ENCODE measurements at regions not wholly inside any gene's neighbourhood (a gene's known extent, or its start where the extent isn't known, plus 50 kb on each side); places are given as distances from the start of the nearest gene placed in this dataset.

DNA sequence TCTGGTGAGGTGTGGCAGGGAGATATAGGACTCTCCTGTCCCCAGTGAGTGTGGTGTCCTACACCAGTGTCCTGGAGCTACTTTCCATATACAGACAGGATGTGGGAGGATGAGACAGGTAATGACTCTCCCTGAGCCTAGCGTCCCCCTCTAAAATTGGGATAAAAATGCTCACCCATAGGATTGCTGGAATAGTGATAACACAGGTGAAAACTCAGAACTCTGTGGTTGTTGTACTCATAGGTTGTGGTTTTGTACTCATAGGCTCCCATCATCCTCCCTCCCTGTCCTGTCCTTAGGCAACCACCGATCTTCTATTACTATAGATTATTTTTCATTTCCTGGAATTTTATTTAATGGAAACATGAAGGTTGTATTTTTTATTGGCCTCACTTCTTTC is 60.7 kb upstream of the NXF3 start:
- POLR2A ChIA-PET: no interaction called here
- no peaks in the 10 kb centered on the region for H3K9me3 Mint-ChIP-seq
- peaks cover 18% of the 10 kb centered on the region for H3K4me1 Mint-ChIP-seq
- no peaks in the 10 kb centered on the region; the same call in 1 of the 2 replicates for H3K27me3 Mint-ChIP-seq (ENCODE audit: low read depth)
- ATAC-seq (no peak), DNase-seq (ENCODE audit: low spot score) (no peak)
- no peak overlapping the region for H3K27ac Mint-ChIP-seq
- TF ChIP-seq USF2 (CRISPR knock-in tag; IDR thresholded peaks at IDR 0.05): no peak
- no peak for TF ChIP-seq ZNF671 (CRISPR knock-in tag; IDR thresholded peaks at IDR 0.05)
- no peak for TF ChIP-seq NFATC4 (CRISPR knock-in tag; IDR thresholded peaks at IDR 0.05)
- no peak for TF ChIP-seq MXD4 (CRISPR knock-in tag; IDR thresholded peaks at IDR 0.05; ENCODE audit: borderline replicate concordance)
- TF ChIP-seq NFE2L1 (CRISPR knock-in tag; IDR thresholded peaks at IDR 0.05): no peak
- no peak for TF ChIP-seq MYBL2 (CRISPR knock-in tag; IDR thresholded peaks at IDR 0.05)
- no peak for TF ChIP-seq EMX1 (CRISPR knock-in tag; IDR thresholded peaks at IDR 0.05)
- no peak for TF ChIP-seq SMAD4 (CRISPR knock-in tag; IDR thresholded peaks at IDR 0.05)
- TF ChIP-seq NR3C1 (CRISPR knock-in tag; conservative IDR thresholded peaks at IDR 0.05; ENCODE audit: low read depth): no peak
- TF ChIP-seq JAZF1 (CRISPR knock-in tag; IDR thresholded peaks at IDR 0.05): no peak
- no peak for TF ChIP-seq RORB (CRISPR knock-in tag; IDR thresholded peaks at IDR 0.05)
- TF ChIP-seq, protein P1, sequence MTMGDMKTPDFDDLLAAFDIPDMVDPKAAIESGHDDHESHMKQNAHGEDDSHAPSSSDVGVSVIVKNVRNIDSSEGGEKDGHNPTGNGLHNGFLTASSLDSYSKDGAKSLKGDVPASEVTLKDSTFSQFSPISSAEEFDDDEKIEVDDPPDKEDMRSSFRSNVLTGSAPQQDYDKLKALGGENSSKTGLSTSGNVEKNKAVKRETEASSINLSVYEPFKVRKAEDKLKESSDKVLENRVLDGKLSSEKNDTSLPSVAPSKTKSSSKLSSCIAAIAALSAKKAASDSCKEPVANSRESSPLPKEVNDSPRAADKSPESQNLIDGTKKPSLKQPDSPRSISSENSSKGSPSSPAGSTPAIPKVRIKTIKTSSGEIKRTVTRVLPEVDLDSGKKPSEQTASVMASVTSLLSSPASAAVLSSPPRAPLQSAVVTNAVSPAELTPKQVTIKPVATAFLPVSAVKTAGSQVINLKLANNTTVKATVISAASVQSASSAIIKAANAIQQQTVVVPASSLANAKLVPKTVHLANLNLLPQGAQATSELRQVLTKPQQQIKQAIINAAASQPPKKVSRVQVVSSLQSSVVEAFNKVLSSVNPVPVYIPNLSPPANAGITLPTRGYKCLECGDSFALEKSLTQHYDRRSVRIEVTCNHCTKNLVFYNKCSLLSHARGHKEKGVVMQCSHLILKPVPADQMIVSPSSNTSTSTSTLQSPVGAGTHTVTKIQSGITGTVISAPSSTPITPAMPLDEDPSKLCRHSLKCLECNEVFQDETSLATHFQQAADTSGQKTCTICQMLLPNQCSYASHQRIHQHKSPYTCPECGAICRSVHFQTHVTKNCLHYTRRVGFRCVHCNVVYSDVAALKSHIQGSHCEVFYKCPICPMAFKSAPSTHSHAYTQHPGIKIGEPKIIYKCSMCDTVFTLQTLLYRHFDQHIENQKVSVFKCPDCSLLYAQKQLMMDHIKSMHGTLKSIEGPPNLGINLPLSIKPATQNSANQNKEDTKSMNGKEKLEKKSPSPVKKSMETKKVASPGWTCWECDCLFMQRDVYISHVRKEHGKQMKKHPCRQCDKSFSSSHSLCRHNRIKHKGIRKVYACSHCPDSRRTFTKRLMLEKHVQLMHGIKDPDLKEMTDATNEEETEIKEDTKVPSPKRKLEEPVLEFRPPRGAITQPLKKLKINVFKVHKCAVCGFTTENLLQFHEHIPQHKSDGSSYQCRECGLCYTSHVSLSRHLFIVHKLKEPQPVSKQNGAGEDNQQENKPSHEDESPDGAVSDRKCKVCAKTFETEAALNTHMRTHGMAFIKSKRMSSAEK (CRISPR knock-in tag; IDR thresholded peaks at IDR 0.05; ENCODE audit: borderline replicate concordance): no peak
- TF ChIP-seq TP53 (CRISPR knock-in tag; IDR thresholded peaks at IDR 0.05): no peak
- TF ChIP-seq, protein P2, sequence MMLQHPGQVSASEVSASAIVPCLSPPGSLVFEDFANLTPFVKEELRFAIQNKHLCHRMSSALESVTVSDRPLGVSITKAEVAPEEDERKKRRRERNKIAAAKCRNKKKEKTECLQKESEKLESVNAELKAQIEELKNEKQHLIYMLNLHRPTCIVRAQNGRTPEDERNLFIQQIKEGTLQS (CRISPR knock-in tag; conservative IDR thresholded peaks at IDR 0.05): no peak
- CTCF ChIA-PET: no interaction called here
- H3K4me3 Mint-ChIP-seq: no peak overlapping the region
- H3K36me3 Mint-ChIP-seq: no peaks in the 10 kb centered on the region

DNA sequence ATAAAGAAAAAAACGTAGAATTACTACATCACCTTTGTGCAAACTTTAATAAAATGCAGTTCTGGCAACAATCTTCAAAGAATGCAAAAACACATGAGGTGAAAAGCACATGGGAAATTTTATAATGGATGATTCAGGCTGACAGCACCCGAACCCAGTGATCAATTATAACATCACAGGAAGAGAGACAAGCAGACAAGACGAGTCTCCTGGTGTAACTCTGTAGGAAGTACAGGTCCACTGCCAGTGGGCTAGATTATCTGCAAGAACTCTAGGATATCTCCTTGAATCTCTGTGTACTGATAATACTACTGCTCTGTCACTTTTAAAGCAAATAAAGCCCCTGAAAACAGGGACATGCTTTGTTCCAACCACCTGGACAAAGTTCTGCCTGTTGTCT is 58.9 kb upstream of the NXF3 start:
- Mint-ChIP-seq H3K4me1 (peaks cover 7% of the 10 kb centered on the region), H3K27ac (no peak overlapping the region), H3K27me3 (ENCODE audit: low read depth) (no peaks in the 10 kb centered on the region; the same call in 1 of the 2 replicates), H3K4me3 (no peak overlapping the region), H3K36me3 (no peaks in the 10 kb centered on the region), H3K9me3 (no peaks in the 10 kb centered on the region)
- no peak for TF ChIP-seq SMAD3 (CRISPR knock-in tag; IDR thresholded peaks at IDR 0.05; ENCODE audit: borderline replicate concordance)
- TF ChIP-seq USF2 (CRISPR knock-in tag; IDR thresholded peaks at IDR 0.05): no peak
- ChIA-PET POLR2A (no interaction called here), CTCF (no interaction called here)
- DNase-seq (ENCODE audit: low spot score) (no peak), ATAC-seq (no peak)

GRCh38 chrX:103149652-103150051 is 56.7 kb upstream of the NXF3 start:
- ChIA-PET CTCF (no interaction called here), POLR2A (no interaction called here)
- DNase-seq (ENCODE audit: low spot score) (no peak), ATAC-seq (no peak)
- Mint-ChIP-seq H3K27ac (no peak overlapping the region), H3K4me3 (no peak overlapping the region), H3K36me3 (no peaks in the 10 kb centered on the region), H3K9me3 (no peaks in the 10 kb centered on the region), H3K4me1 (peaks cover 4% of the 10 kb centered on the region), H3K27me3 (ENCODE audit: low read depth) (peaks cover 2% of the 10 kb centered on the region; the same call in 1 of the 2 replicates)
- TF ChIP-seq, protein P3, sequence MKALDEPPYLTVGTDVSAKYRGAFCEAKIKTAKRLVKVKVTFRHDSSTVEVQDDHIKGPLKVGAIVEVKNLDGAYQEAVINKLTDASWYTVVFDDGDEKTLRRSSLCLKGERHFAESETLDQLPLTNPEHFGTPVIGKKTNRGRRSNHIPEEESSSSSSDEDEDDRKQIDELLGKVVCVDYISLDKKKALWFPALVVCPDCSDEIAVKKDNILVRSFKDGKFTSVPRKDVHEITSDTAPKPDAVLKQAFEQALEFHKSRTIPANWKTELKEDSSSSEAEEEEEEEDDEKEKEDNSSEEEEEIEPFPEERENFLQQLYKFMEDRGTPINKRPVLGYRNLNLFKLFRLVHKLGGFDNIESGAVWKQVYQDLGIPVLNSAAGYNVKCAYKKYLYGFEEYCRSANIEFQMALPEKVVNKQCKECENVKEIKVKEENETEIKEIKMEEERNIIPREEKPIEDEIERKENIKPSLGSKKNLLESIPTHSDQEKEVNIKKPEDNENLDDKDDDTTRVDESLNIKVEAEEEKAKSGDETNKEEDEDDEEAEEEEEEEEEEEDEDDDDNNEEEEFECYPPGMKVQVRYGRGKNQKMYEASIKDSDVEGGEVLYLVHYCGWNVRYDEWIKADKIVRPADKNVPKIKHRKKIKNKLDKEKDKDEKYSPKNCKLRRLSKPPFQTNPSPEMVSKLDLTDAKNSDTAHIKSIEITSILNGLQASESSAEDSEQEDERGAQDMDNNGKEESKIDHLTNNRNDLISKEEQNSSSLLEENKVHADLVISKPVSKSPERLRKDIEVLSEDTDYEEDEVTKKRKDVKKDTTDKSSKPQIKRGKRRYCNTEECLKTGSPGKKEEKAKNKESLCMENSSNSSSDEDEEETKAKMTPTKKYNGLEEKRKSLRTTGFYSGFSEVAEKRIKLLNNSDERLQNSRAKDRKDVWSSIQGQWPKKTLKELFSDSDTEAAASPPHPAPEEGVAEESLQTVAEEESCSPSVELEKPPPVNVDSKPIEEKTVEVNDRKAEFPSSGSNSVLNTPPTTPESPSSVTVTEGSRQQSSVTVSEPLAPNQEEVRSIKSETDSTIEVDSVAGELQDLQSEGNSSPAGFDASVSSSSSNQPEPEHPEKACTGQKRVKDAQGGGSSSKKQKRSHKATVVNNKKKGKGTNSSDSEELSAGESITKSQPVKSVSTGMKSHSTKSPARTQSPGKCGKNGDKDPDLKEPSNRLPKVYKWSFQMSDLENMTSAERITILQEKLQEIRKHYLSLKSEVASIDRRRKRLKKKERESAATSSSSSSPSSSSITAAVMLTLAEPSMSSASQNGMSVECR (CRISPR knock-in tag; IDR thresholded peaks at IDR 0.05; ENCODE audit: borderline replicate concordance): no peak
- TF ChIP-seq, protein P1 (CRISPR knock-in tag; IDR thresholded peaks at IDR 0.05; ENCODE audit: borderline replicate concordance): no peak
- TF ChIP-seq ZNF263 (CRISPR knock-in tag; IDR thresholded peaks at IDR 0.05; ENCODE audit: low read depth): no peak
